HG03095 (cell line): ENCODE measurements at regions not wholly inside any gene's neighbourhood (a gene's known extent, or its start where the extent isn't known, plus 50 kb on each side); places are given as distances from the start of the nearest gene placed in this dataset.
"Not testable (repeated sequence)": the region's sequence is repeated elsewhere in the genome, so short reads cannot be mapped to it uniquely, and the experiment has no call there.

Experiments used
- ATAC-seq: cut with Tn5 transposase; IDR thresholded peaks from one replicate; pipeline ENCODE4 v1.9.1; 2021; ENCODE audit warnings: moderate library complexity; ENCODE audit not compliant: unreplicated experiment

DNA sequence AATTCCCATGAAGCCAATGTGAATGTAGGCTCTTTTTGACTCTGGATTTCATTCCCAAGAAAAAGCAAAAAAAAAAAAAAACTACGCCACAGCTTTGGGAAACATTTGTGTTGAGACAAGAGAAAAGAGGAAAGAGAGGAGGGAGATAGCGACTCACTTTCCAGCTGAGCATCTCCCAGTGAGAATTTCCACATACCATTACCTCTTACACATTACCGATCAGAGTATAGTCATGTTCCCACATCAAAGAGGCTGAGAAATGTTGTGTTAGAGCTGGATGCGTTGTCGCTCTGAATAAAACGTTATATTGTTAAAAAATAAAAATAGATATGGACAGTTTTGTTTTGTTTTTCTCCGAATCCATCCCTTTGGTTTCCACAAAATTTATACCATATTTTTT lies 1019.3 kb upstream of the ADGRB3 start:
- ATAC-seq = no peak

DNA sequence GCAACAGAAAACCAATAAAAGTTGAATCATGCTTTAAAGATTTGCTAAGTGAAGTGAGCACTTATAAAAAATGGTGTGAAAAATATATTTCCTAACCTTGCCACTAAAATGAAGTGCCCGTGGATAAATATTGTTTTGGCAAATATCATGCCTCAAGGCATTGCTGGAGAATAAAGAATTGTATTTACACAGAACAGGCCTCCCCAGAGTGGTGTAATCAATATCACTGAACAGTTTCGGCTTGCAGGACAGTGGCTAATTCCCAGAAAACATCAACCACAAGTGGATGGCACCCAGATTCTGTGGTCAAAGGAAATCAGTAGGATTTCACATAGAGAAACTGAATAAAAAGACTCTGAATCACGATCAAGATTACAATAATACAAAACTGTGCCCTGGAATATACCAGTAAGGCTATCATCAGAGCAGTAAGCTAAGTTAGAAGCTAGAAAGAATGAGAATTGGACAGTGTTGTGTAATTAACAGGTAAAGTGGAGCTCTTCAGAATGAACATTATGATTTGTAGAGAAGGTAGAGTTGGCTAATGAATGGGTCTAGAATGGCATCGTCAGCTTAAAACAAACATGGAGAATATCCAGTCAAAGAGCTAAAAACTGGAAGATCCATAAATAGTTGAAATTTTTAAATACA lies 1026.9 kb upstream of the ADGRB3 start:
- ATAC-seq = no peak

GRCh38 chr6:67606906-67607828 lies 1027.9 kb upstream of the ADGRB3 start:
- ATAC-seq = no peak

DNA sequence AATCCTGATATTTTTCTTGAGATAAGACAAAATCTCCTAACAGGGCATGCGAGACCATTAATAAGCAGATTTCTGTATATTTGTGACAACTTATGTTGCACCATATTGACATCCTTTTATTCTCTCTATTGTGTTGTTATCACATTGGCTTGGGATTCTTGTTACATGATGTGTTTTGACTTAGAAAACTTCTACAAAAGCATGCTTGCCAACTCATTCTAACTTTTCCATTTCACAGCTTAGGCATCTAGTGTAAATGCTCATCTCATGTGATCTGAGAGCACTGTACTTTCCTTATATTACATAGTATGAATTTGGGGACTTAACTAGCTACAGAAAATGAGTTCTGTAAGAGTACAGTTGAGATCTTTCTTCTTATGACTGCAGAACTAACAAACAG lies 1040.7 kb upstream of the ADGRB3 start:
- no peak for ATAC-seq

GRCh38 chr6:67593247-67593646 lies 1041.8 kb upstream of the ADGRB3 start:
- ATAC-seq = no peak

DNA sequence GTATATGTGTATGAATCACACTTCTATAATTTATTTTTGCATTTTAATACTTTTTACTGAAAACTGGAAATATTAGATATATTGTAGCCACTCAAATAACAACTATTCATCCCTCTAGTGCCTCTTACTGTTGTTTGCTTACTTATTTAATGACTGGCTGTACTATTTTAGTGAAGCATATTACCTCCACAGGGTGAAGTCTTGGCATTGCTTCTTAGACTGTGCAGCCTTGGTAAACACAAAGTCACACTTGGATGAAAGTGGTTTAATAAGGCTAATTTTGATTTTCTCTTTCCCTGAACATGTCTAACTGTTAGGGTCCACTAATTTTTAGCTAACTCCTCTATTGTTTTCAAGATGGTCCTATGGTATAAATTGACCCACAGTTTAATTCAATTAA lies 1043.2 kb upstream of the ADGRB3 start:
- ATAC-seq = no peak

DNA sequence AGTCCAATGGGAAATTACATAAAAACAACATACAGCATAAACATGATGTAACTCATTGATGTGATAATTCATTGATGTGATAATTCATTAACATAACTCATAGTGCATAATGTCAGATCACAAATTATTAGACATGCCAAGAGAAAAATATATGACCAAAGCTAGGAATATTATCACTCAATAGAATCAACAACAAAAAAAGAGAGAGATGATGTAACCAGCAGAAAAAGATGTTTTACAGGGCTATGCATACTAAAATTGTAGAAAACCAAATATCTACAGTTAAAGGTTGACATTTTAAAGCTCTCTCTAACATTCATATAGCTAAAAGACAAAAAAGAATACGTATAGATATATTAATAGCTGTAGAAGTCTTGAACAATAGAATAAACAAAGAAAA lies 1067.2 kb upstream of the ADGRB3 start:
- ATAC-seq = no peak

- no peak for ATAC-seq
Observed at GRCh38 chr6:67563671-67564070, 1071.4 kb upstream of the ADGRB3 start.

GRCh38 chr6:67560068-67560467 lies 1075.0 kb upstream of the ADGRB3 start:
- ATAC-seq = no peak

DNA sequence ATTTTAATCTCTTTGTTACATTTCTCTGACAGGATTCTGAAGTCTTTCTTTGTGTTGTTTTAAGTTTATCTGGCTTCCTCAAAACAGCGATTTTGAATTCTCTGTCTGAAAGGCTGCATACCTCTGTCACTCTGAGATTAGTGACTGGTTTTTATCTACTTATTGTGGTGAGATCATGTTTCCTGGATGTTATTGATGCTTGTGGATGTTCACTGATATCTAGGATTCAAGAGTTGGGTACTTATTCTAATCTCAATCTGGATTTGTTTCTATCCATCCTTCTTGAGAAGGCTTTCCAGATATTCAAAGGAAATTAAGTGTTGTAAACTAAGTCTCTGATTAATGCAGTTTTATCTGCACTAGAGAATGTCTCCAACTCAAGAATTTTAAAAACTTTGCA lies 1076.1 kb upstream of the ADGRB3 start:
- no peak for ATAC-seq

DNA sequence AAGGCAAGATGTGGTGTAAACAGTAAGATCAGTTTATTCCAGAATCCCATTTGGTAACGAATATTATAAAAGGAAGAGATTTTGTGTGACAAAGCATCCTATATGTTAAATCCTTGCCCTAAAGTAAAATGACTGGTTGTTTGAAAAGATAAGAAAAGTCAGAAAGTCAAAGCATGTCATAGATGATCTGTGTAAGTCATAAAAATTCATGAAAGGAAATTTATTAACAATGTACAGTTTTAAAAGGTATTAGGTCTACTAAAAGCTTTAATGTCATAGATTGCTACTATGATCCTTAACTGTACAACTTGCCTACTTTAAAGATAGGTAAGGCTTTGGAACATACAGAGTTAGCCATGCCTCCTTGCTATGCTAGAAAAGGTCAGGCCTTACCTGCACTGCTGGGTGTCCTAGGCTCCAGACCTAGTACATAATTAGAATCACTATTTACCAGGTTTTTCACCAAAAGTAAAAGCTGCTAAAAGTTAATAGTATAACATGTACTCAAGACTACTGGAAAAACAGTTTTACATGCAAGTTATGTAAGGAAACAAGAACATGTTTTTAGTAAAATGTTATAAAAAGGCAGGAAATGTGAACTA lies 1090.1 kb upstream of the ADGRB3 start:
- ATAC-seq = no peak

GRCh38 chr6:67541586-67541985 lies 1093.5 kb upstream of the ADGRB3 start:
- ATAC-seq = no peak

DNA sequence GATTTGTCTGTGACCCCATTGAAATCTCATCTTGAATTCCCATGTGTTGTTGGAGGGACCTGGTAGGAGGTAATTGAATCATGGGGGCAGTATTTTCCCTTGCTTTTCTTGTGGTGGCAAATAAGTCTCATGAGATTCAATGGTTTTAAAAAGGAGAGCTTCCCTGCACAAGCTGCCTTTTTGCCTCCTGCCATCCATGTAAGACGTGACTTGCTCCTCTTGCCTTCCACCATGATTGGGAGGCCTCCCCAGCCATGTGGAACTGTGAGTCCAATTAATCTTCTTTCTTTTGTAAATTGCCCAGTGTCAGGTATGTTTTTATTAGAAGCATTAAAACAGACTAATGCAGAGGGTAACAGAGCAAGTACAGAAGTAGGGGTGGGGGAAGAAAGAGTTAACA lies 1097.0 kb upstream of the ADGRB3 start:
- ATAC-seq = no peak

GRCh38 chr6:67535946-67536345 lies 1099.1 kb upstream of the ADGRB3 start:
- ATAC-seq = no peak

DNA sequence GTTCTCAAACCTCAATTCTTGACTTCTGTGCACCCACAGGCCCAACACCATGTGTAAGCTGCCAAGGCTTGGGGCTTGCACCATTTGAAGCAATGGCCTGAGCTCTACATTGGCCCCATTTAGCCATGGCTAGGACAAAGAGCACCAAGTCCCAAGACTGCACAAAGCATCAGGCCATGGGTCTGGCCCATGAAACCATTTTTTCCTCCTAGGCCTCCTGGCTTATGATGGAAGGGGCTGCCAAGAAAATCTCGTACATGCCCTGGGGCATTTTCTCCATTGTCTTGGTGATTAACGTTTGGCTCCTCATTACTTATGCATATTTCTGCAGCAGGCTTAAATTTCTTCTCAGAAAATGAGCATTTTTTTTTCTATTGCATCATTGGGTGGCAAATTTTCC lies 1128.7 kb upstream of the ADGRB3 start:
- ATAC-seq = no peak

DNA sequence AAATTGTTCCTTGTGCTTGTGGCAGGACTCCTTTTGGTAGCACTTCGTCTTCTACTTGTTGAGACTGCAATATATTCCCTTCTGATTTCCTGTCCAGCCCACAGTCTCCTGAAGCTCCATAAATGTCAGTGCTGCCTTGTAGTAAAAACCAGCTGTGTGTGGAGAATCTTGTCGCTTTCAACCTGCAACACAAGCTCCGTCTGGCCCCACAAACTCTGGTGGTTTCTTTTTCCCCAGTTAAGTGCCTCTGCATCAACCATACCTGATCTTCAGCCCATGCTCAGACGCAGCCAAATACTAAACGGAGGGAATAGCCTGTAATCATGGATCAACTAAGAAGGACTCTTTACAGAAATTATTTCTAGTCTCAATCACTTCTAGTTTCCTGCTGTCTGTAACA lies 1133.3 kb upstream of the ADGRB3 start:
- ATAC-seq = no peak

DNA sequence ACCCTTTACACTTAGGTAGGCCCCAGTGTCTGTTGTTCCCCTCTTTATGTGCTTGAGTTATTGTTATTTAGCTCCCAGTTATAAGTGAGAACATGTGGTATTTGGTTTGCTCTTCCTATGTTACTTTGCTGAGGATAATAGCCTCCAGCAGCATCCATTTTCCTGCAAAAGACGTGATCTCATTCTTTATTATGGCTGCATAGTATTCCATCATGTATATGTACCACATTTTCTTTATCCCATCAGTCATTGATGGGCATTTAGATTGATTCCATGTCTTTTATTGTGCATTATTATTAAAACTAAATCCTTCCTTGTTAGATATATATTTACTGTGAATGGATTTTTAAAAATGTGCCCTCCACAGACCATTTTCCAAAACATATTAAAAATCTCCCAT lies 1137.3 kb upstream of the ADGRB3 start:
- ATAC-seq = no peak

DNA sequence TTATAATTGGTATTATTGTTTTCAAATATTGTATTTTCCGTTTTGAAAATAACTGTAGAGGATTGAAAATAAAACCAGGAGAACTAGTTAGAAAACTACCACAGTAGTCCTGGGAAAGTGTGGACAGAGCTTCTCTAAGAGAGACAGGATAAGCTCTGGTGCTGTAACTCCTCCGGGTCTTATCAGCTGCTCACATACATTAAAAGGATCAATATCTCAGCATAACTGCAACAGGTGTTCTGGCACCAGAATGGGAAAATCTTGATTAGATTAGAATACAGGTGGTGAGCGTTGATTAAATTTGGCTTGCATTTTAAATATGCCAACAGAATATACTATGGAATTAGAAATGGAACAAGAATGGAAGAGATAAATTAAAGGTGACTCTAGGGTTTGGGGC lies 1138.9 kb upstream of the ADGRB3 start:
- no peak for ATAC-seq

DNA sequence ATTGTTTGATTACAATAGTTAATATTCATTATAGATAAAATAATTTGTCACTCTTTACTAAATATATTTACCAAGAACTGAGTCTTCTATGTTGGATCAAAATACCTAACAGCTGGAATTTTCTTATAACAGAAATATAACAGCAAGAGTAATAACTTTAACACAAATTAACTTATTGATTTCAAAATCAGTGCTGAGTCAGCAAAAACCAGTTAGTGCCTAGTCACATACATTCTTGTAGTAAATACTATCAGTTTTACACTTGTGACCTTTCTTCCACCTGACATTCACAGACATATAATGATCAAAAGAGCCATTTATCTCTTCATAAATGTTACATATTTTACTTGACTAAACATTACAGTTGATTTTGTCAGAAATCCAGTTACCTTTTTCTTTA lies 1141.4 kb upstream of the ADGRB3 start:
- no peak for ATAC-seq

- no peak for ATAC-seq
Observed at GRCh38 chr6:67475700-67476099, 1159.4 kb upstream of the ADGRB3 start.

DNA sequence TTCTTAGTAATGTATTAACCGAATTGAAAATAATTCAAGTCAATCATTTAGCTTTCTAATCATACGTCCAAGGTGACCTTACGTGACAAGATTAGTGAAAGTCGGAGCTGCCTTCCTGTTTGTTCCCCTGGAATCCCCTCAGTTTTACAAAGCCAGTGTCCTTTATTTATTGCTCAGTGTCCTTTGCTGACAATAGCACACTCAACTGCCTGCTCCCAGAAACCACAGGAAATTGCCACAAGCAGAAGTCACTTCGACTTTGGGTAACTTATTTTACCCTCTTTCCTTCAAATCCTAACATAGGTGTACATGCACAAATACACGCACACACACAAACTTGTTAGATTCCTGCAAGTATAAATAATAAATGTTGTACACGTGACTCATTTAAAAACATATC lies 1167.7 kb upstream of the ADGRB3 start:
- no peak for ATAC-seq

- not testable (repeated sequence) for ATAC-seq
Observed at GRCh38 chr6:67462725-67463124, 1172.4 kb upstream of the ADGRB3 start.
